NB4 (cell line): ENCODE measurements at regions not wholly inside any gene's neighbourhood (a gene's known extent, or its start where the extent isn't known, plus 50 kb on each side); places are given as distances from the start of the nearest gene placed in this dataset.

Experiments used
- DNase-seq: peaks from one replicate; pipeline ENCODE4 v3.0.0; 2010; ENCODE audit warnings: low read depth
- H3K4me3 ChIP-seq: one replicate; pipeline ENCODE4 v1.5.1; 2011; ENCODE audit warnings: mild to moderate bottlenecking, low read depth, low read length, moderate library complexity
- MYC ChIP-seq: IDR thresholded peaks from 2 replicates; pipeline ENCODE4 v1.6.1; 2011; ENCODE audit warnings: low read depth, low read length
- POLR2A ChIP-seq: IDR thresholded peaks from 2 replicates; pipeline ENCODE4 v1.6.1; 2011; ENCODE audit warnings: mild to moderate bottlenecking; ENCODE audit not compliant: insufficient read length; ENCODE audit errors: extremely low read depth
- TF ChIP-seq, protein P1 (sequence below): IDR thresholded peaks from 2 replicates; pipeline ENCODE4 v1.6.1; 2011; ENCODE audit warnings: low read depth, low read length
- TF ChIP-seq, protein P2 (sequence below): IDR thresholded peaks from one replicate; pipeline ENCODE4 v1.5.1; 2012; ENCODE audit warnings: low read depth, low read length

DNA sequence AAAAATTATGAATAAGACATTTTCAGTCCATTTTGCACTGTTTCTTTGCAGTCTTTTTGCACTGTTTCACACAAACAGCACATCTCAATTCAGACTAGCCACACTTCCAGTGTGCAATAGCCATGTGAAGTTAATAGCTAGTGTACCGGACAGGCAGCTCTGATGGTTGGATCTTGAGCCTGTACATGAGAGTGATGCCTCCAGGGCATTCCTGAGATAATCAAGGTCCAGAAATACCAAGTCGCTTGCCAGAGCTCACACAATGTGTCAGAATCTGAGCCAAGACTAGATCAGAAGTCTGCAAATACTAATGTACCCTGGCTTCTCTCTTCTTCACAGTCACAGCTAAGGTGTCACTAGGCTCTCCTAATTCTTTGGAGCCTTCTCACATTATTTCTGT is 180.2 kb downstream of the OSR1 start:
- no peak for TF ChIP-seq MYC
- no peak for TF ChIP-seq POLR2A
- TF ChIP-seq, protein P1, sequence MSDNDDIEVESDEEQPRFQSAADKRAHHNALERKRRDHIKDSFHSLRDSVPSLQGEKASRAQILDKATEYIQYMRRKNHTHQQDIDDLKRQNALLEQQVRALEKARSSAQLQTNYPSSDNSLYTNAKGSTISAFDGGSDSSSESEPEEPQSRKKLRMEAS: no peak
- TF ChIP-seq, protein P2, sequence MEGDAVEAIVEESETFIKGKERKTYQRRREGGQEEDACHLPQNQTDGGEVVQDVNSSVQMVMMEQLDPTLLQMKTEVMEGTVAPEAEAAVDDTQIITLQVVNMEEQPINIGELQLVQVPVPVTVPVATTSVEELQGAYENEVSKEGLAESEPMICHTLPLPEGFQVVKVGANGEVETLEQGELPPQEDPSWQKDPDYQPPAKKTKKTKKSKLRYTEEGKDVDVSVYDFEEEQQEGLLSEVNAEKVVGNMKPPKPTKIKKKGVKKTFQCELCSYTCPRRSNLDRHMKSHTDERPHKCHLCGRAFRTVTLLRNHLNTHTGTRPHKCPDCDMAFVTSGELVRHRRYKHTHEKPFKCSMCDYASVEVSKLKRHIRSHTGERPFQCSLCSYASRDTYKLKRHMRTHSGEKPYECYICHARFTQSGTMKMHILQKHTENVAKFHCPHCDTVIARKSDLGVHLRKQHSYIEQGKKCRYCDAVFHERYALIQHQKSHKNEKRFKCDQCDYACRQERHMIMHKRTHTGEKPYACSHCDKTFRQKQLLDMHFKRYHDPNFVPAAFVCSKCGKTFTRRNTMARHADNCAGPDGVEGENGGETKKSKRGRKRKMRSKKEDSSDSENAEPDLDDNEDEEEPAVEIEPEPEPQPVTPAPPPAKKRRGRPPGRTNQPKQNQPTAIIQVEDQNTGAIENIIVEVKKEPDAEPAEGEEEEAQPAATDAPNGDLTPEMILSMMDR: no peak
- no peak overlapping the region for H3K4me3 ChIP-seq
- DNase-seq: no peak

DNA sequence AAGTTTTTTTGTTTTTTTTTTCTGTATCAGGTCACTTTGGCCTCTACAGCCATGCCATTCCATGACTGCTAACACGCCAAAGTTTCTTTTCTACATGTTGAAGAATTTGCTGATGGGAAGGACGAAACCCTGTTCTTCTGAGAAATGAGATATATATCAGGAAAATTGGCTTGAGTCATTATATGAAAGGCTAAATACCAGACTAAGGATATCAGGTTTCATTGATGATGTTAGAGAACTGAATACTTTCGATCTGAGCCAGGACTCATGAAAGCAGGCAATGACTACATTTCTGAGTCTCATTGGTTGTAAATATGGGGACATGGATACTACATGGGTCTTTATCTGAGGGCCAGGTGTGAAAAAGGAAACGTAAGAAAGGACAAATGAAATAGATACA is 181.4 kb downstream of the OSR1 start:
- DNase-seq: no peak
- TF ChIP-seq, protein P2: no peak
- TF ChIP-seq MYC (no peak), POLR2A (no peak)
- TF ChIP-seq, protein P1: no peak
- no peak overlapping the region for H3K4me3 ChIP-seq

DNA sequence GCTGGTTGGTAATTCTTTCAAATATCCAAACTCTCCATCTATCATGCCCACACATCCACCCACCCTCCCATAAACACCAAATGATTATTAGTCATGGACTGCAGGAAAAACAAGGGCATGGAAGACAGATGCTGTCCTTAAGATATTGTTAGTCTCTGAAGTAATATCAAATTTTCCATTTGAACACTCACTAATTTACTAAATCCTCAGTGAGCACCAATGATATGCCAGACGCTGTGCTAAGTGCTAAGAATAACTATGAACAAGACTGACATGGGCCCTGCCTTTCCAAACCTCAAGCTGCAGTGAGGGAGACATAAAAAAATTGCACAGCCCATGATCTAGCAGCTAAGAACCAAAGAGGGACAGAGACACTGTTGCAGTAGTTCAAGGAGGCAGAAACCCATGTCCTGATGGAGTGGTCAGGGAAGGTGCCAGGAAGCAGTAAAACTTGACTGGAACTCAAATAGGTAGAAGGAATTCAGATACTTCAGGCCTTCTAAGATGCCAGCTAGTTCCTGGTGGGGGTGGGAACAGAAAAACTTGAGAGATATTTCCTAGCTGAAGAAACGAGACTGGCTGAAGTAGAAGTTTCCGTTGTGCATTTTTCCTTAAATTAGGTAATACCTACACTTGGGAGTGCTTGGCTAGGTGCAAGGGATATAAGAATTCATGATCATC is 182.1 kb downstream of the OSR1 start:
- no peak for DNase-seq
- TF ChIP-seq, protein P2: no peak
- TF ChIP-seq MYC (no peak), POLR2A (no peak)
- TF ChIP-seq, protein P1: no peak
- H3K4me3 ChIP-seq: no peak overlapping the region

DNA sequence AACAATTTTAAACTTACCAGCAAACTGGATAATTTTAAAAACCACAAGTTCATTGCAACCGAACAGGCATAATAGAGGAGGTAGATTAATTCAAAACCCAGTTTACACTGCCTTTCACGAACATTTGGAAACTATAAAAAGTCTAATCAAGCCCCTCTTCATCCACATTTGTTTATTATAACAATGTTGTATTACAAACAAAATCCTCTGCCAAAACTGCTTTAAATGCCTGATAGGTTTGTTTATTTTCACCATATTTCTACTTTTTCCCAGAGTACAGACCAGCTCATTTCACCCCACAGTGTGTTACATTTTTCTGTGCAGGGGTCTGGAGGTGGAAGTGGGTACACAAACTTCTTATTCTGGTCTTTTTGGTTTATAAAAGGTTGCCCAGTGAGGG is 184.2 kb downstream of the OSR1 start:
- H3K4me3 ChIP-seq: no peak overlapping the region
- TF ChIP-seq POLR2A (no peak), MYC (no peak)
- TF ChIP-seq, protein P1: no peak
- TF ChIP-seq, protein P2: no peak
- DNase-seq: no peak

DNA sequence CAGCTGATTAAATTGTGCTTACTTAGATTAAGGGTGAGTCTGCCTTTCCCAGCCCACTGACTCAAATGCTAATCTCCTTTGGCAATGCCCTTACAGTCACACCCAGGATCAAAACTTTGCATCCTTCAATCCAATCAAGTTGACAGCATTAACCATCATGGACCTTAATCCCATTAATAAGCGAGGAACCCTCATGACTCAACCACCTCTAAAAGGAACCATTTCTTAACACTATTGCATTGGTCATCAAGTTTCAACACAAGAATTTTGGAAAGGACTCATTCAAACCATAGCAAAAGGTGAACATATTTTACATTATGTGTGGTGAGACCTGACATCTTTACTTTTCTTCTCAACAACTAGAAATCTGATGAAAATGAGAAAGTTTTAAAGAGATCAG is 187.0 kb downstream of the OSR1 start:
- no peak for DNase-seq
- no peak overlapping the region for H3K4me3 ChIP-seq
- TF ChIP-seq POLR2A (no peak), MYC (no peak)
- TF ChIP-seq, protein P2: no peak
- TF ChIP-seq, protein P1: no peak
